ENCODE measurements at regions not wholly inside any gene's neighbourhood (a gene's known extent, or its start where the extent isn't known, plus 50 kb on each side); places are given as distances from the start of the nearest gene placed in this dataset.
"Not testable (repeated sequence)": the region's sequence is repeated elsewhere in the genome, so short reads cannot be mapped to it uniquely, and the experiment has no call there.

DNA sequence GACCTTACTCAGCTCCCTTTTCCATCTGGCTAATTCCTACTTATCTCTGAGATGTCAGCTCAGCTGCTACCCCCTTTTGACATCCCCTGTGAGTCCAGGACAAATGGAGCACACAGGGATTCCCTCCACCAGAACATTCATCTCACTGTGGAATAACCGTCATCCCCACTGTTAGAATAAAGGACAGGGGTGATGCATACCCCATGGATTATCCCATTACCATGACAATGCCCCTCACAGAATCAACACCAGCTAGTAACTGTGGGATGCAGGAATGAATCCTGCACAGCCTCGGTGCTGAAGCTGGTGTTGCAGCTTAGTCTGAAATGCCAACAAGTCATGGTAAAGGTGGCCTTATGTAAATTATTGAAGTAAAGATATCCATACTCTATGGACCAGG is 624.8 kb upstream of the RAB6C start:
- DNase-seq, result no peak

GRCh38 chr2:129361688-129362087 is 617.8 kb upstream of the RAB6C start:
- no peak for DNase-seq

DNA sequence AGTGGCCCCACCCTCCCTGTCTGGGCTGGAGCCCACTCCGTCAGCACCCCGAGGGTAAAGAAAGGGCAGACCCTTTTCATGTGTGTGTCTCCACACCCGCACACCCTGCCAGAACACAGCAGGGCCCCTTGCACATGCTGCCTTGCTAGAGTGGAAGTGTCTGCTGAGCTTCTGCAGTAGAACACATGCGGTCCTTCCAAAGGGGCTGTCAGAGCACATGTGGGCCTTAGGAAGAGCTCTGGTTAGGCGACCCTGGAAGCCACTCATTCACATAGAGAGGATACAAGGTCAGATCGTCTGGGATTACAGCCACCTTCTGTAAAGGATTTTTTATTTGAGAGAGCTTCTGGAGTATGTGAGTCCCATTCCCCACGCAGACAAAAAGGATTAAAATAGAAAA is 613.2 kb upstream of the RAB6C start:
- DNase-seq, result no peak

DNA sequence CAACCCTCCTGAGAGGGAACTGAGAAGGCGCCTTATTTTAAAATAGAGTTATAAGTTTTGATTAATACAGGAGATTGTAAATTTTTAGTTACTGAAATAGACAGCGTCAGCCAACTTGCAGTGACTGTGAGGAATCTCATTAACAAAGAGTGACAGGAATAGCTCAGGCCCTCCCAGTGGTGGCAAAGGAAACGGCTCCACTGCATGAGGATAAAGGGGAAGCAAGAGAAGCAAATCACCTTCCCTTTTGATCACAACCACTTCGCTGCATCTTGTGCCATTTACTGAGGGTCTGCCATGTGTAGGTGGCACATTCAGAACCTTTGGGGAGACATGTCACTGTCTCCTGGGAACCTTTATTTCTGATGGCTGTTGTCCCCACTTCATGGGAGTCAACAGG is 612.4 kb upstream of the RAB6C start:
- no peak for DNase-seq

GRCh38 chr2:129369437-129369836 is 610.0 kb upstream of the RAB6C start:
- DNase-seq, result no peak

DNA sequence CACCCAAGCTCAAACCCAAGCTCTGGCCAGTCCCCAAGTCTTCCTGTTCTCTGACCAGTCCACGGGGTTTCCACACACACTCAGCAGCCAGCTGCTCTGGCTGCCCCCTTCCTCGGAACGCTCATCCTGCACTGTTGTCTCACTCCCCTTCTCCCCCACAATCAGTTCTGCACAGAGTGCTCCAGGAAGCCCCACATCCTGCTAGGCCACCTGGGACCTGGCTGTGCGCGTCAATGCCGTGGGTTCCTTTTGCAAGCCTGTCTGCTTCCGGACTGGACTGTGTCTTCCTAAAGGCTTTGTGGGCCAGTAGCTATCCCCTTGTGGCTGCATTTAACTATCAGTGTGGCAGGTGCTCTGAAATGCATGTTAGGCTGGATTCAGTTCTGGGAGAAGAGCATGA is 605.0 kb upstream of the RAB6C start:
- DNase-seq, result no peak

DNA sequence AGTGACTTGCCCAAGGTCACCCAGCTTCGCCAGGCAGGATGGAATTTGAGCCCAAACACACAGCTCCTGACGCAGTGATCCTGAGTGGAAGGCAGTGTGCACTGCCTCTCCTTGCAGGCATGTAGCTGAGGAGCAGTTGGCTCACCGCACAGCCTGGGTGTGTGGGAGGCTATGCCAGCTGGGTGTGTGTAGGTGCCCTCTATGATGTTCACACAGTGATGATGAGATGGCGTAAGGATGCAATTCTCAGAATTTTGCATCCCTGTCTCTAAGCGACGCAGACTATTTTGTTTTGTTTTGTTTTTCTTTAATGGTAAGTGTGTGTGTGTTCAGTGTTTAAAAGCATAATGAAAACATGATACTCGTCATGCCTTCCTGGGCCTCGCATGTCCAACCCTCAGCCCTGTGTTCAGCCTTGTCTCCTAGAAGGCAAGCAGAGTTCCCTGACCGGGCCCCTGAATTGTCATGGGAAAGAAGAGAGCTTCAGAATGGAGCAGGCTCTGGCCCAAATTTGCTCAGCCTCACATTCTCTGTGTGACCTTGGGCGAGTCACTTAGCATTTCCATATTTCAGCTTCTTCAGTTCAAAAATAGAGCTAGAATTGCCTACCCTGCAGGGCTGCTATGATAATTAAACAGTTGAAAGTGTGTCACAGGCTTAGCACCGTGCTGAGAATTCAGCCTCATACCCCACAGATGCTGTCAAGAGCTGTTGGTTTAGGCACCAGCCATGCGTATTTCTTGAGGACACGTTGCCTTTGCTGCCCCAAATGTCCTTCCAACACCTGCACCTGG is 603.6 kb upstream of the RAB6C start:
- no peak for DNase-seq

DNA sequence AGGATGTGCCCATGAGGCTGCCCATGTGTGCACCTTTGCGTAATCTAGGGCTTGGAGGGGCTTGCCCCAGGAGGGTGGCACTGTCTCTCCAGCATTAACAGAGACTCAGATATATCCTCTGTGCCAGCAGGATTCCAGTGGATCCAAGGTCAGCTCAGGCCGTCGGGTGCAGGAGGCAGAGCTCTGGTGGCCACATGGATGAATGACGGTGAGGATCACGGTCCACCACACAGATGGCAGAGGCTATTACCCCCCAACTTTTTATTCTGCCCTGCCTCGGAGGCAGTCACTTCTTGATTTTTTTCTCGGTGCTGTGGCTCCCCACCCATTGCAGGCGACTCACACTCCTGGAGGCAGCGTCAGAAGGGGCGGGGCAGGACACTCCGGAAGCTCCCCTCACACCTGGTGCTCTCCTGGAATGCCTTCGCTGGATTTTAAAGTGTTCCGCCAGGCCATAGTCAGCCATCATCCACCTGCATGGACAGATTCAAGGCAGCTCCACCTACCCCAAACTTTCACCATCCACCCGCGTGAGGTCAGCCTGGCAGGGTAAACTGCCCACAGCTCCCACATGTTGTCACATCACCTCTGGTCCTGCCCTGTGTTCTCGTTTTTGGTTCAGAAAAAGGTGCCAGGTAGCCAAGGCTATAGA is 602.9 kb upstream of the RAB6C start:
- DNase-seq, result no peak

DNA sequence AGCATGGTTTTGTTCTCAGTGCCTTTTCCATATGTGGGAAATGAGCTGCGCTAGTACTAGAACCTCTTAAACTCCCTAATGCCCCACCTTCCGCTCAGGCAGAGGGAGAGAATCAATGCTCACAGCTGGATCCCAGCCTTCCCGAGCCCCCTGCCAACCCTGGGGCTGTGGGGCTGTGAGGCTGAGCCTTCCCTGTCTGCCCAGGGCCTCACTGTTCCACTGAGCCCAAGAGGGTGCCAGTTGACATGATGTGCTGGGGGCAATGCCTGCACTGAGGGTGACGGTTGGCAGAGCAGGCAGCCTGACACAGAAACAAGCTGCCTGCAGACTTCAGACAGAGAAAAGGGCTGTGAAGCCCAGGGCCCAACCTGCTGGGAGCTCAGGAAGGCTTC is 602.4 kb upstream of the RAB6C start:
- no peak for DNase-seq

GRCh38 chr2:129378186-129378585 is 601.3 kb upstream of the RAB6C start:
- no peak for DNase-seq

DNA sequence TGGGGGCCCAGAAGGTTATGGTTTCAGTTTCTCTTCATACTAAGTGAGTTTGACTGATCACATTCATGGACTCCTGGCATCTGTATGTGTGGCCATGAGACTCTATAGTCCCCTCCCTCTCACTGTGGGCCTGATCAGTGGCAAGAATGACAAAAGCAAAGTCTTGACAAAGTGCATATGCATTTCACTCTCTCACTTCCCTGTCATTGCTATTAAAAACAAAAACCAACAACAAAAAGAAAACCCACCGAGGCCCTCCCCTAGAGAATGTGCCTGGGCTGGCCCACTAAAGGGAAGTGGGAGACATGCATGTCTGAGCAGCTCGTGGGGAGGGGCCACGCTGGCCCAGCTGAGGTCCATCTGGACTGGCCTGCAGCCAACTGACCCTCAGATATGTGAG is 600.1 kb upstream of the RAB6C start:
- DNase-seq, result no peak

DNA sequence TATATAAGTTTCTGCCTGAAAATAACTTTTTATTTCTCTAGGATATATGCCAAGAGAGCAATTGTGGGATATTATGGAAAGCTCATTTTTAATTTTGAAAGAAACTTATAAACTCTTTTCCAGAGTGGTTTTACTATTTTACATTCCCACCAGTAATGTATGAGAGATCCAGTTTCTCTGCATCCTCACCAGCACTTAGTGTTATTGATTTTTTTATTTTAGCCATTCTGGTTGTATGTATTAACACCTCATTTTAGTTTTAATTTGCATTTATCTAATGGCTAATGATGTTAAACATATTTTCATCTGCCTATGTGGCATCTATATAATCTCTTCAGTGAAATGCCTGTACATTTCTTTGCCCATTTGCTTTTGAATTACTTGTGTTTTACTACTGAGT is 597.7 kb upstream of the RAB6C start:
- DNase-seq, result no peak

GRCh38 chr2:129388870-129389269 is 590.6 kb upstream of the RAB6C start:
- no peak for DNase-seq

DNA sequence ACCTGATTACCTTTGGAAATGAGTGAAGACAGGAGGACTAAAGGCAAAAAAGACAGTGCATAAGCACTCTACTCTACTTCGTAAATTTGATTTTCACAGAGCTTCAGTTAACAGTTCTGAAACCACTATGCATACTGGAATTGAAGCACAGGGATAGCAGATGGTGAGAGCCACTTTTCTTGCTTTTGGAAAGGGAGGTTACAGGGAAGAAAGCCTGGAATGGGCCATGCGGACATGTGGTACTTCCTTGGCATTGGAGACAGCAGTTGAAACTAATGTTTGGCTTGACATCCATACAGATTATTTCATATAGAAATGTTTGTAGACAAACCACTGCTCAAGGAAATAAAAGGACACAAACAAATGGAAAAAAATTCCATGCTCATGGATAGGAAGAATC is 585.6 kb upstream of the RAB6C start:
- DNase-seq, result no peak

GRCh38 chr2:129396980-129397599 is 582.4 kb upstream of the RAB6C start:
- no peak for DNase-seq

GRCh38 chr2:129400826-129401225 is 578.6 kb upstream of the RAB6C start:
- no peak for DNase-seq

DNA sequence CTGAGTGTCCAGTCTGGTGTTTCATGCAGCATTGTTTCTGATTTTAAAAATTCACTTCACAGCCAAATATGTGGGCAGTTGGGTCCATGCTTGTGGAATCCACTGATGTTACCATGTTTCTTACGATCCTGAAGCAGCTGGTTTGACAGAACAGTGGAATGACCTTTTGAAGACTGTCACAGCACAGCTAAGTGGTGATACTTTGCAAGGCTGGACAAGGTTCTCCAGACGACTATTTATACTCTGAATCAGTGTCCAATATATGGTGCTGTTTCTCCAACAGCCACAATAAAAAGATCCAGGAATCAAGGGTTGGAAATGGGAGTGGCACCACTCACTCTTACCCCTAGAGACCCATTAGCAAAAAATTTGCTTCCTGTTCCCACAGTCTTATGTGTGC is 577.4 kb upstream of the RAB6C start:
- DNase-seq, result no peak

GRCh38 chr2:129404000-129404685 is 575.3 kb upstream of the RAB6C start:
- no peak for DNase-seq

DNA sequence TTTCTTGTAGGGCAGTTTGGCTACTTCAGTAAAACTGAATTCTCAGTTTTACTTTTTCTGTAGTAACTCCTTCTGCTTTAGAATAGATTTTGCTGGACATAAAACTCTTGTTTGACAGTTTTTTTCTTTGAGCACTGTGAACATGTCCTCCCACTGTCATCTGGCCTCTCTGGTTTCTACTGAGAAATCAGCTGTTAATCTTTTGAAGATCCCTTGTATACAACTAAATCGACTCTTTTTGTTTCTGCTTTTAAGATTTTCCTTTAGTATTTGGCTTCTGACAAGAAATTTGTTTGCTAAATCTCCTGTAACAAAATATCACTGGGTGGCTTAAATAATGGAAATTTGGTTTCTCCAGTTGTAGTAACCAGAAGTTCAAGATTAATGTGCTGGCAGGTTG is 570.9 kb upstream of the RAB6C start:
- no peak for DNase-seq

GRCh38 chr2:129417041-129417440 is 562.4 kb upstream of the RAB6C start:
- DNase-seq, result not testable (repeated sequence)

DNA sequence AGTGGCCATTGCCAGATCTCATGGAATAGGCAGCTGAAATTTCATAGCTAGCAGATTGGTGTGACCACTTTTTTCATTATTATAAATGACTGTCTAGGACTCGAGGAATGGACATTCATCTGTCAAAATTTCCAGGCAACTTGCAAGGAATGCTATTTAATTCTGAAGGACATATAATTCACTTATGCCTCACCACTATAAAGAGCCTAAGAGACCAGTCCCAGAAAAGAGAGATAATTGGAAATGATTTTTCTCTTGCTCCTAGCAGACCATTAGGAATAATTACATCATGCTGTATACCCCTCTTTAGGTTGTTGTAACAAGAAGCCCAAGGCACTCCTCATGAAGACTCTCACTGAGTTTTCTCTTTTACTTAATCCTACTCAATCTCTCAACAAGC is 557.4 kb upstream of the RAB6C start:
- no peak for DNase-seq

GRCh38 chr2:129428086-129428660 is 551.3 kb upstream of the RAB6C start:
- no peak for DNase-seq

- DNase-seq, result no peak
These were observed 548.6 kb upstream of the RAB6C start for GRCh38 chr2:129430911-129431310.

Measured in activated gamma-delta T cell (primary cell).